GM12872 (cell line): ENCODE measurements at regions not wholly inside any gene's neighbourhood (a gene's known extent, or its start where the extent isn't known, plus 50 kb on each side); places are given as distances from the start of the nearest gene placed in this dataset.

ENCODE experiments used
- CTCF ChIP-seq: IDR thresholded peaks from 3 replicates; pipeline ENCODE4 v1.5.1; 2011; ENCODE audit warnings: low read depth, mild to moderate bottlenecking, low read length, moderate library complexity; ENCODE audit not compliant: insufficient read depth

GRCh38 chr20:53805895-53806384 lies 212.3 kb upstream of the ZNF217 start:
- no peak for TF ChIP-seq CTCF

GRCh38 chr20:53804920-53805894 lies 211.6 kb upstream of the ZNF217 start:
- TF ChIP-seq CTCF = no peak

- TF ChIP-seq CTCF = no peak
Measured at GRCh38 chr20:53803492-53804155, 210.0 kb upstream of the ZNF217 start.

- TF ChIP-seq CTCF = no peak
Measured at GRCh38 chr20:53801609-53802370, 208.2 kb upstream of the ZNF217 start.

GRCh38 chr20:53800883-53801604 lies 207.4 kb upstream of the ZNF217 start:
- no peak for TF ChIP-seq CTCF

GRCh38 chr20:53800418-53800817 lies 206.8 kb upstream of the ZNF217 start:
- no peak for TF ChIP-seq CTCF
